Activated CD8-positive, alpha-beta memory T cell treated with anti-CD3 and anti-CD28 coated beads, Interleukin-2, amount 10 ng/mL, durations not matched to agents 7 days and 5 days (primary cell): ENCODE measurements at regions not wholly inside any gene's neighbourhood (a gene's known extent, or its start where the extent isn't known, plus 50 kb on each side); places are given as distances from the start of the nearest gene placed in this dataset.
"Not testable (repeated sequence)": the region's sequence is repeated elsewhere in the genome, so short reads cannot be mapped to it uniquely, and the experiment has no call there.

Experiments
- ATAC-seq: fragments of 150-1000 bp; cut with Tn5 transposase; one replicate; pipeline ENCODE4 v1.10.0; 2021; ENCODE audit warnings: moderate library complexity
- CTCF ChIA-PET: fragments of 350-600 bp; sonication (Branson Sonifier 250); formaldehyde crosslinking; loops from one replicate; lab custom pipeline; 2021; ENCODE audit warnings: antibody characterized with exemption; lab: Charles Lee
- DNase-seq: peaks from one replicate; pipeline ENCODE4 v3.0.0-alpha.2; 2020
- H3K27ac Mint-ChIP-seq: one replicate; pipeline ENCODE4 v1.8.0; 2021; ENCODE audit warnings: mild to moderate bottlenecking, mixed read lengths
- H3K27me3 Mint-ChIP-seq: one replicate; pipeline ENCODE4 v1.8.0; 2021; ENCODE audit warnings: mixed read lengths
- H3K36me3 Mint-ChIP-seq: one replicate; pipeline ENCODE4 v1.8.0; 2021; ENCODE audit warnings: mild to moderate bottlenecking, mixed read lengths
- H3K4me1 Mint-ChIP-seq: one replicate; pipeline ENCODE4 v1.8.0; 2021; ENCODE audit warnings: mixed read lengths
- H3K4me3 Mint-ChIP-seq: one replicate; pipeline ENCODE4 v1.8.0; 2021; ENCODE audit warnings: mild to moderate bottlenecking, moderate library complexity, mixed read lengths
- H3K9me3 Mint-ChIP-seq: one replicate; pipeline ENCODE4 v1.8.0; 2022; ENCODE audit warnings: low read depth, mixed read lengths

- Mint-ChIP-seq H3K27ac (no peak overlapping the region), H3K27me3 (peaks cover 2% of the 10 kb centered on the region), H3K4me1 (peaks cover 18% of the 10 kb centered on the region), H3K4me3 (no peak overlapping the region), H3K36me3 (no peaks in the 10 kb centered on the region), H3K9me3 (no peaks in the 10 kb centered on the region)
- CTCF ChIA-PET = interaction anchor here (0.8 to 2.3 kb wide), 5 partner anchors 11 to 146 kb away, joined by 3 to 8 read pairs (median 3); no protein-coding TSS in a partner anchor
- ATAC-seq (no peak), DNase-seq (no peak)
Measured at GRCh38 chr18:59848002-59848401, 51.8 kb upstream of the PMAIP1 start.

- H3K4me1 Mint-ChIP-seq = peaks cover 18% of the 10 kb centered on the region
- H3K27ac Mint-ChIP-seq, H3K36me3 Mint-ChIP-seq, H3K4me3 Mint-ChIP-seq, DNase-seq, H3K9me3 Mint-ChIP-seq, ATAC-seq, H3K27me3 Mint-ChIP-seq: not testable (repeated sequence)
- CTCF ChIA-PET = interaction anchor here (1.1 to 2.3 kb wide), 4 partner anchors 10 to 147 kb away, joined by 3 to 8 read pairs (median 4); no protein-coding TSS in a partner anchor
Measured at GRCh38 chr18:59847491-59847846, 52.3 kb upstream of the PMAIP1 start.

- H3K27ac Mint-ChIP-seq = no peak overlapping the region
- CTCF ChIA-PET = interaction anchor here (1.2 to 2.3 kb wide), 3 partner anchors 10 to 147 kb away, joined by 3 to 8 read pairs (median 4); no protein-coding TSS in a partner anchor
Measured at GRCh38 chr18:59846814-59847490, 52.8 kb upstream of the PMAIP1 start.

GRCh38 chr18:59842947-59843346, 56.8 kb upstream of the PMAIP1 start:
- Mint-ChIP-seq H3K4me3 (no peak overlapping the region), H3K27me3 (peaks cover 2% of the 10 kb centered on the region), H3K27ac (no peak overlapping the region), H3K9me3 (no peaks in the 10 kb centered on the region), H3K4me1 (peaks cover 15% of the 10 kb centered on the region), H3K36me3 (no peaks in the 10 kb centered on the region)
- CTCF ChIA-PET = no interaction called here
- ATAC-seq (no peak), DNase-seq (no peak)

More at GRCh38 chr18:59846814-59847490, 52.8 kb upstream of the PMAIP1 start:
- Mint-ChIP-seq H3K4me3 (no peak overlapping the region), H3K4me1 (peaks cover 18% of the 10 kb centered on the region), H3K36me3 (no peaks in the 10 kb centered on the region), H3K27me3 (peaks cover 2% of the 10 kb centered on the region), H3K9me3 (no peaks in the 10 kb centered on the region)
- DNase-seq (peak; percentile 55), ATAC-seq (peak; percentile 58)

- Mint-ChIP-seq H3K9me3 (no peaks in the 10 kb centered on the region), H3K27me3 (peaks cover 5% of the 10 kb centered on the region), H3K4me1 (peaks cover 6% of the 10 kb centered on the region), H3K4me3 (no peak overlapping the region), H3K36me3 (no peaks in the 10 kb centered on the region), H3K27ac (no peak overlapping the region)
- ATAC-seq (no peak), DNase-seq (no peak)
- CTCF ChIA-PET = interaction anchor here (0.9 to 1.2 kb wide), 3 partner anchors 39 to 67 kb away, joined by 3 to 4 read pairs (median 3); no protein-coding TSS in a partner anchor
Measured at GRCh38 chr18:59839931-59840685, 59.7 kb upstream of the PMAIP1 start.

GRCh38 chr18:59839246-59839645, 60.5 kb upstream of the PMAIP1 start:
- no peaks in the 10 kb centered on the region for H3K36me3 Mint-ChIP-seq
- CTCF ChIA-PET = interaction anchor here (0.8 kb wide), 1 partner anchor 14 kb away, joined by 3 read pairs; no protein-coding TSS in a partner anchor

GRCh38 chr18:59837586-59837985, 62.2 kb upstream of the PMAIP1 start:
- peak; percentile 65 for DNase-seq
- Mint-ChIP-seq H3K27me3 (peaks cover 11% of the 10 kb centered on the region), H3K4me3 (no peak overlapping the region), H3K4me1 (peaks cover 16% of the 10 kb centered on the region), H3K36me3 (no peaks in the 10 kb centered on the region), H3K27ac (no peak overlapping the region), H3K9me3 (no peaks in the 10 kb centered on the region)
- ATAC-seq = peak; percentile 67
- CTCF ChIA-PET = interaction anchor here (0.7 to 3.4 kb wide), 13 partner anchors 10 to 156 kb away, joined by 3 to 16 read pairs (median 4); partner anchors contain the start of gene PMAIP1

More at GRCh38 chr18:59839246-59839645, 60.5 kb upstream of the PMAIP1 start:
- Mint-ChIP-seq H3K27me3 (peaks cover 11% of the 10 kb centered on the region), H3K9me3 (no peaks in the 10 kb centered on the region), H3K4me3 (no peak overlapping the region), H3K4me1 (peaks cover 13% of the 10 kb centered on the region), H3K27ac (no peak overlapping the region)
- DNase-seq (no peak), ATAC-seq (no peak)

- no peaks in the 10 kb centered on the region for H3K36me3 Mint-ChIP-seq
- no peak overlapping the region for H3K27ac Mint-ChIP-seq
- peaks cover 11% of the 10 kb centered on the region for H3K27me3 Mint-ChIP-seq
- DNase-seq (no peak), ATAC-seq (no peak)
- H3K4me1 Mint-ChIP-seq = peaks cover 16% of the 10 kb centered on the region
- CTCF ChIA-PET = interaction anchor here (1.1 to 3.4 kb wide), 5 partner anchors 13 to 152 kb away, joined by 3 to 16 read pairs (median 5); no protein-coding TSS in a partner anchor
- H3K4me3 Mint-ChIP-seq = no peak overlapping the region
- no peaks in the 10 kb centered on the region for H3K9me3 Mint-ChIP-seq
Measured at GRCh38 chr18:59835605-59836379, 64.0 kb upstream of the PMAIP1 start.

- Mint-ChIP-seq H3K9me3 (no peaks in the 10 kb centered on the region), H3K36me3 (no peaks in the 10 kb centered on the region), H3K27me3 (peaks cover 9% of the 10 kb centered on the region), H3K27ac (no peak overlapping the region), H3K4me3 (no peak overlapping the region), H3K4me1 (peaks cover 16% of the 10 kb centered on the region)
- CTCF ChIA-PET = interaction anchor here (0.8 to 1.2 kb wide), 2 partner anchors 10 to 14 kb away, joined by 3 read pairs; no protein-coding TSS in a partner anchor
- DNase-seq (no peak), ATAC-seq (peak; percentile 30)
Measured at GRCh38 chr18:59834267-59834666, 65.5 kb upstream of the PMAIP1 start.

- Mint-ChIP-seq H3K36me3 (no peaks in the 10 kb centered on the region), H3K4me1 (peaks cover 16% of the 10 kb centered on the region), H3K27me3 (peaks cover 9% of the 10 kb centered on the region), H3K9me3 (no peaks in the 10 kb centered on the region), H3K27ac (no peak overlapping the region), H3K4me3 (no peak overlapping the region)
- CTCF ChIA-PET = interaction anchor here (0.8 to 1.2 kb wide), 2 partner anchors 10 to 15 kb away, joined by 3 read pairs; no protein-coding TSS in a partner anchor
- DNase-seq (no peak), ATAC-seq (peak; percentile 58)
Measured at GRCh38 chr18:59833785-59834184, 66.0 kb upstream of the PMAIP1 start.

- DNase-seq (peak; percentile 77), ATAC-seq (no peak)
- CTCF ChIA-PET = interaction anchor here (0.7 to 9.6 kb wide), 27 partner anchors 8 to 514 kb away, joined by 3 to 112 read pairs (median 4); partner anchors contain the start of gene CCBE1
- H3K4me3 Mint-ChIP-seq = no peak overlapping the region
- H3K4me1 Mint-ChIP-seq = peaks cover 4% of the 10 kb centered on the region
- no peaks in the 10 kb centered on the region for H3K9me3 Mint-ChIP-seq
- H3K27ac Mint-ChIP-seq = no peak overlapping the region
- H3K27me3 Mint-ChIP-seq = peaks cover 15% of the 10 kb centered on the region
- no peaks in the 10 kb centered on the region for H3K36me3 Mint-ChIP-seq
Measured at GRCh38 chr18:59823596-59824195, 76.1 kb upstream of the PMAIP1 start.
